AG04449 (cell line): ENCODE measurements at regions not wholly inside any gene's neighbourhood (a gene's known extent, or its start where the extent isn't known, plus 50 kb on each side); places are given as distances from the start of the nearest gene placed in this dataset.

Source experiments
- CTCF ChIA-PET: fragments of 350-600 bp; formaldehyde crosslinking; extraction: SDS; loops from one replicate; lab custom pipeline; 2021; ENCODE audit warnings: antibody characterized with exemption; lab: Yijun Ruan, JAX
- POLR2A ChIA-PET: fragments of 400-600, 350-600 bp; formaldehyde crosslinking; extraction: SDS; loops from one replicate; lab custom pipeline; 2020; ENCODE audit warnings: antibody characterized with exemption, inconsistent platforms; lab: Yijun Ruan, JAX
- DNase-seq: peaks from one replicate; pipeline ENCODE4 v3.0.0-alpha.2; 2010; ENCODE audit warnings: low read depth, low spot score
- H3K4me3 ChIP-seq: 2 replicates; pipeline ENCODE4 v1.5.1; 2011; ENCODE audit warnings: low read depth, mild to moderate bottlenecking, control low read depth, low read length
- TF ChIP-seq, protein P1 (sequence below): IDR thresholded peaks from one replicate; pipeline ENCODE4 v1.5.1; 2011; ENCODE audit warnings: mild to moderate bottlenecking, moderate library complexity, low read length, control low read depth, inconsistent platforms; ENCODE audit not compliant: insufficient read depth; ENCODE audit errors: missing control alignments

DNA sequence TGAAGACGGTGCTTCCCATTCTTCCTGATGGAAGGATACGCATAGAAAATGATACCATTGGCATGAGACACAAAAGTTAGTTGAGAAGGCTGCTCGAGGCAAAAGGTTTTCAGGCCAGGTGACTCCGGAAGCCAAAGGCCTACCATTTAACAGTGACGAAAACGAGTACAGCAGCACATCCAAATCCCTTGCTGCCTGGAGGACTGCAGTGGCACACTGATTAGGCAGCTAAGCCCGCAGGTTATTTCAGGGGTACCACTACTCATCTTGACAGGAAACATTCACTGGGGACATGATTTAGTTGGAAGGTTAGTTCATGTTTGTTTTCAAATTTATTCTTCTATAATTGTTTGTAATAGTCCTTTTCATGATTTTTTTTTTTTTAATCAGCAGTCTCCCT is 59.9 kb upstream of the BCHE start:
- POLR2A ChIA-PET, result no interaction called here
- CTCF ChIA-PET, result no interaction called here
- no peak for DNase-seq
- H3K4me3 ChIP-seq, result no peak overlapping the region
- TF ChIP-seq, protein P1, sequence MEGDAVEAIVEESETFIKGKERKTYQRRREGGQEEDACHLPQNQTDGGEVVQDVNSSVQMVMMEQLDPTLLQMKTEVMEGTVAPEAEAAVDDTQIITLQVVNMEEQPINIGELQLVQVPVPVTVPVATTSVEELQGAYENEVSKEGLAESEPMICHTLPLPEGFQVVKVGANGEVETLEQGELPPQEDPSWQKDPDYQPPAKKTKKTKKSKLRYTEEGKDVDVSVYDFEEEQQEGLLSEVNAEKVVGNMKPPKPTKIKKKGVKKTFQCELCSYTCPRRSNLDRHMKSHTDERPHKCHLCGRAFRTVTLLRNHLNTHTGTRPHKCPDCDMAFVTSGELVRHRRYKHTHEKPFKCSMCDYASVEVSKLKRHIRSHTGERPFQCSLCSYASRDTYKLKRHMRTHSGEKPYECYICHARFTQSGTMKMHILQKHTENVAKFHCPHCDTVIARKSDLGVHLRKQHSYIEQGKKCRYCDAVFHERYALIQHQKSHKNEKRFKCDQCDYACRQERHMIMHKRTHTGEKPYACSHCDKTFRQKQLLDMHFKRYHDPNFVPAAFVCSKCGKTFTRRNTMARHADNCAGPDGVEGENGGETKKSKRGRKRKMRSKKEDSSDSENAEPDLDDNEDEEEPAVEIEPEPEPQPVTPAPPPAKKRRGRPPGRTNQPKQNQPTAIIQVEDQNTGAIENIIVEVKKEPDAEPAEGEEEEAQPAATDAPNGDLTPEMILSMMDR, result no peak

DNA sequence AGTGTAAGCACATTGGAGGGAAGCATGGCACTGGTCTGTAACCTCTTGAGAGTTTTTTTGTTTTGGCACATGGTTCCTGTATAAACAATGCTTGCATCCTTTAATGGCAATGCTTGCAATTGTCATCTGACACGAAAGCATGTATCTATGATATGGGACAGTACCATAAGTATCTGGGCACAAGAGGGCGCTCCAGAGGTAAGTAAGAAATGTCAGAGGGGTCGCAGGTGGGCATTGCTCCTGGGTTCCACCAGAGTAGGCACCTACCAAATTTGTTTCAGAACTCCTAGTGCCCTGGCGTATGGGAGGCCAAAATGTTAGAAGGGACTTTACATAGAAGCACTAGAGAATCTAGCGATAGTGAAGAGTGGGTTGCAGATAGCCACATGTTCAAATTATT is 58.7 kb upstream of the BCHE start:
- ChIA-PET POLR2A (no interaction called here), CTCF (no interaction called here)

DNA sequence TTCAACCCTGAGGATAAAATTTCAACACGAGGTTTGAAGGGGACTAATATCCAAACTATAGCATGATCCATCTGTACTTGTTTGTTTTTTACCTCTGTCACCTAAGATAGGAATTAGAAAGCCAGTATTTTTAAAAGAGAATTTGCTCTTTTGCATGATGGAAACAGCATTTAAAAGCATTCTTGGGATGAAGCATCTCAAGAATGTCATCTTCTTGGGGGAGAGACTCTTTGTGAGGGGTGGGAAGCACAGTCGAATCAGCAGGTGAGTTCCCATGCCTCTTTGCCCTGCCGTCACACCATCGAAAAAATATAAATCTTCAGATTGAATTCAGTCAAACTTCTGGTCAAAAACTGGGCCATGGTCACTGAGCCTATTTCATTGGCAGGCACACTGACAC is 55.3 kb upstream of the BCHE start:
- ChIA-PET POLR2A (no interaction called here), CTCF (no interaction called here)
- H3K4me3 ChIP-seq, result no peak overlapping the region
- DNase-seq, result no peak
- TF ChIP-seq, protein P1, result no peak

More for the DNA sequence above, 58.7 kb upstream of the BCHE start:
- no peak for DNase-seq
- H3K4me3 ChIP-seq, result no peak overlapping the region
- TF ChIP-seq, protein P1, result no peak
